Kasumi-1 (cell line): ENCODE measurements at regions not wholly inside any gene's neighbourhood (a gene's known extent, or its start where the extent isn't known, plus 50 kb on each side); places are given as distances from the start of the nearest gene placed in this dataset.
A peak's percentile ranks its signal among the peaks of the same experiment; 100 is the strongest.

Source experiments
- DNase-seq, 2 experiments: peaks; one replicate each; lab custom pipeline; 2025; lab: John Stamatoyannopoulos, UW

GRCh38 chr18:54100920-54101470 is 123.5 kb downstream of the MBD2 start:
- no peak for DNase-seq

GRCh38 chr18:54100466-54100865 is 124.0 kb downstream of the MBD2 start:
- no peak for DNase-seq

- DNase-seq = no peak
Observed at GRCh38 chr18:54094474-54094873, 130.0 kb downstream of the MBD2 start.

- no peak for DNase-seq
Observed at GRCh38 chr18:54090856-54091255, 133.6 kb downstream of the MBD2 start.

- no peak for DNase-seq
Observed at GRCh38 chr18:54089749-54090459, 134.6 kb downstream of the MBD2 start.

- DNase-seq = peak in 1 of 2 experiments; percentile 16
Observed at GRCh38 chr18:54086863-54087262, 137.6 kb downstream of the MBD2 start.

- DNase-seq = peak; percentile 87 to 90
Observed at GRCh38 chr18:54086046-54086802, 138.2 kb downstream of the MBD2 start.

GRCh38 chr18:54080858-54081257 is 143.6 kb downstream of the MBD2 start:
- DNase-seq = no peak

GRCh38 chr18:54076166-54076565 is 148.3 kb downstream of the MBD2 start:
- DNase-seq = no peak

- no peak for DNase-seq
Observed at GRCh38 chr18:54075689-54076088, 148.8 kb downstream of the MBD2 start.

GRCh38 chr18:54069729-54070128 is 154.7 kb downstream of the MBD2 start:
- DNase-seq = no peak

- DNase-seq = no peak
Observed at GRCh38 chr18:54060343-54061005, 164.0 kb downstream of the MBD2 start.

GRCh38 chr18:54052732-54053429 is 171.6 kb downstream of the MBD2 start:
- peak; percentile 45 to 70 for DNase-seq

GRCh38 chr18:54052259-54052658 is 172.2 kb downstream of the MBD2 start:
- no peak for DNase-seq

GRCh38 chr18:54043484-54044251 is 180.8 kb downstream of the MBD2 start:
- DNase-seq = no peak

GRCh38 chr18:54035927-54036326 is 188.5 kb downstream of the MBD2 start:
- no peak for DNase-seq

GRCh38 chr18:54033052-54033451 is 191.4 kb downstream of the MBD2 start:
- DNase-seq = no peak

GRCh38 chr18:54032412-54032811 is 192.1 kb downstream of the MBD2 start:
- DNase-seq = peak in 1 of 2 experiments; percentile 10

- DNase-seq = no peak
Observed at GRCh38 chr18:54031243-54031642, 193.2 kb downstream of the MBD2 start.

- DNase-seq = no peak
Observed at GRCh38 chr18:54030434-54030833, 194.0 kb downstream of the MBD2 start.

- peak; percentile 77 to 81 for DNase-seq
Observed at GRCh38 chr18:54023471-54023870, 201.0 kb downstream of the MBD2 start.
